HL-60 (cell line): ENCODE measurements at regions not wholly inside any gene's neighbourhood (a gene's known extent, or its start where the extent isn't known, plus 50 kb on each side); places are given as distances from the start of the nearest gene placed in this dataset.

Source experiments
- DNase-seq, 2 experiments: peaks; one replicate each; pipeline ENCODE4 v3.0.0-alpha.2; 2010 to 2020; ENCODE audit warnings: low read depth in 1 of 2, low spot score in 1 of 2
- H3K27ac ChIP-seq: fragments of 250-450 bp; sonication (Bioruptor Pico); replicated peaks from 2 replicates; pipeline ENCODE4 v1.5.1; 2020; ENCODE audit warnings: mild to moderate bottlenecking, moderate library complexity
- H3K27me3 ChIP-seq: fragments of 250-450 bp; sonication (Bioruptor Pico); 2 replicates; pipeline ENCODE4 v1.5.1; 2021; ENCODE audit warnings: mild to moderate bottlenecking, moderate library complexity; ENCODE audit not compliant: insufficient read depth, poor library complexity, severe bottlenecking
- H3K4me3 ChIP-seq: replicated peaks from 2 replicates; pipeline ENCODE4 v1.5.1; 2011; ENCODE audit warnings: mild to moderate bottlenecking, control low read depth, low read length; ENCODE audit not compliant: insufficient read depth
- CTCF ChIP-seq: IDR thresholded peaks from one replicate; pipeline ENCODE4 v1.5.1; 2011; ENCODE audit warnings: low read length, control low read depth, inconsistent platforms; ENCODE audit not compliant: insufficient read depth
- GABPA ChIP-seq: IDR thresholded peaks from 2 replicates; pipeline ENCODE4 v1.6.1; 2012; ENCODE audit warnings: low read depth
- POLR2AphosphoS5 ChIP-seq: IDR thresholded peaks from 2 replicates; pipeline ENCODE4 v1.6.1; 2012; ENCODE audit warnings: low read depth
- REST ChIP-seq: IDR thresholded peaks from 2 replicates; pipeline ENCODE4 v1.6.1; 2012; ENCODE audit warnings: low read depth; ENCODE audit not compliant: insufficient replicate concordance
- SPI1 ChIP-seq: IDR thresholded peaks from 2 replicates; pipeline ENCODE4 v1.6.1; 2012; ENCODE audit warnings: low read depth, mild to moderate bottlenecking, borderline replicate concordance

- H3K27ac ChIP-seq: no peak overlapping the region
- no peak for DNase-seq
- TF ChIP-seq CTCF (no peak), SPI1 (no peak), REST (no peak), POLR2AphosphoS5 (no peak)
- H3K27me3 ChIP-seq: no peaks in the 10 kb centered on the region
- no peak overlapping the region for H3K4me3 ChIP-seq
Measured at GRCh38 chr17:52242268-52242667, 83.8 kb upstream of the CA10 start.

- no peak for DNase-seq
- H3K4me3 ChIP-seq: no peak overlapping the region
- no peaks in the 10 kb centered on the region for H3K27me3 ChIP-seq
- TF ChIP-seq CTCF (no peak), REST (no peak), SPI1 (no peak), POLR2AphosphoS5 (no peak), GABPA (no peak)
- H3K27ac ChIP-seq: no peak overlapping the region
Measured at GRCh38 chr17:52237151-52237550, 78.6 kb upstream of the CA10 start.

GRCh38 chr17:52235516-52235915, 77.0 kb upstream of the CA10 start:
- TF ChIP-seq CTCF (no peak), GABPA (no peak), SPI1 (no peak), POLR2AphosphoS5 (no peak), REST (no peak)
- H3K27me3 ChIP-seq: no peaks in the 10 kb centered on the region
- no peak overlapping the region for H3K4me3 ChIP-seq
- no peak for DNase-seq
- no peak overlapping the region for H3K27ac ChIP-seq
